ES-I3 (cell line): ENCODE measurements at regions not wholly inside any gene's neighbourhood (a gene's known extent, or its start where the extent isn't known, plus 50 kb on each side); places are given as distances from the start of the nearest gene placed in this dataset.

Experiments
- H3K36me3 ChIP-seq: 2 replicates; pipeline ENCODE4 v1.6.1; 2013; ENCODE audit warnings: mild to moderate bottlenecking, low read length, control low read depth, moderate library complexity; ENCODE audit not compliant: insufficient read depth
- H3K4me1 ChIP-seq: 2 replicates; pipeline ENCODE4 v1.6.1; 2013; ENCODE audit warnings: mild to moderate bottlenecking, control low read depth, low read length; ENCODE audit not compliant: insufficient read depth
- H3K9ac ChIP-seq: 2 replicates; pipeline ENCODE4 v1.6.1; 2013; ENCODE audit warnings: low read depth, mild to moderate bottlenecking, low read length, moderate library complexity
- H3K9me3 ChIP-seq: 2 replicates; pipeline ENCODE4 v1.6.1; 2013; ENCODE audit warnings: mild to moderate bottlenecking, low read length, moderate library complexity; ENCODE audit not compliant: control insufficient read depth, insufficient read depth

DNA sequence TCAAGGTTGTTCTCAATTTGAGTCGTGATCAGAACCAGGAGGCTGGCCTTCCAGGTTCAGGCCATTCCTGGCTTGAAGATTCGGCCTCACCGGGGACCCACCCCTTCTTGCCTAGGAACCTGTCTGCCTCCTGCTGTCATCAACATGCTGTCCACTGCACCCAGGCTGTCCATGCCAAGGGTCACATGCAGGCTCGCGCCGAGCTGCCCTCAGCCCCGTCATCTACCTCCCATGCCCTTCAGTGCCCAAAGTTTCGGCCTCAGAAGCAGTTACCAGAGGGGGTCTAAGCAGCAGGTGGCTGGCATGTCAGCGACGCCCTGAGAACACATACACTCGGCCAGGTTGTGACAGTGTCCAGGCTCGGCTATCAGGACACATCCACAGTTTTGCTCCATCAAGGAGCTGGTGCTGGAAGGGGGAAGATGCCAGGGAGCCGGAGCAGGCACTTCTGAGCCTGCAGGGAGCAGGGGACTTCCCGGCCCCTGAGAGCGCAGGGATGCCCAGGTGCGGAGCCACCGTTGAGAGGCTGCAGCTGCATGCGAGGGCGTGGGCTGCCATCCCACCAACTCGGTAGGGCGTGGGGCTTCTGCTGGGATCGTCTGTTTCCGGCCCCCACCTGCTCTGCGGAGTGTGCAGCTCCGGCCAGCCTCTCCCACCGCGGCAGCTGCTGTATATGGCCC lies 590.9 kb upstream of the SLITRK5 start:
- Histone ChIP-seq H3K36me3 (no peaks in the 10 kb centered on the region), H3K9ac (no peak overlapping the region), H3K9me3 (no peaks in the 10 kb centered on the region), H3K4me1 (no peaks in the 10 kb centered on the region)

DNA sequence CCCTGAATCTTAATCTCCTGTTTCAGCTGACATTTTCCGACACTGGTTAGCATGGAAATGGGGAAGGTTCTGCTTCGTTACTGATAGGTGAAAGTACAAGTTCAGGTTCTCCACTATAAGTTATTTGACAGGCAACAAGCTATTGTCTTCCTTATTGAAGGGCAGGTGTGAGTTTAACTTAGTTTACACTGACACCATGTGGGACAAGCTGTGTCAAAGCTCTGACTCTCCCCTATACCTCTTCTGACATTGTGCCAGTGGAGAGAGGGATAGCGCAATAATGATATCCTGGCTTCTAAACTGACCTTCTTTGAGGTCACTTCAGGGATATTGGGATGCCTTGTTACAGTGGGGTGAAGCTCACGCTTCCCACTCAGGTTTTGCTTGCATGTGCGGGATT lies 587.0 kb upstream of the SLITRK5 start:
- no peaks in the 10 kb centered on the region for H3K9me3 ChIP-seq
- H3K36me3 ChIP-seq: no peaks in the 10 kb centered on the region
- no peaks in the 10 kb centered on the region for H3K4me1 ChIP-seq
- no peak overlapping the region for H3K9ac ChIP-seq

DNA sequence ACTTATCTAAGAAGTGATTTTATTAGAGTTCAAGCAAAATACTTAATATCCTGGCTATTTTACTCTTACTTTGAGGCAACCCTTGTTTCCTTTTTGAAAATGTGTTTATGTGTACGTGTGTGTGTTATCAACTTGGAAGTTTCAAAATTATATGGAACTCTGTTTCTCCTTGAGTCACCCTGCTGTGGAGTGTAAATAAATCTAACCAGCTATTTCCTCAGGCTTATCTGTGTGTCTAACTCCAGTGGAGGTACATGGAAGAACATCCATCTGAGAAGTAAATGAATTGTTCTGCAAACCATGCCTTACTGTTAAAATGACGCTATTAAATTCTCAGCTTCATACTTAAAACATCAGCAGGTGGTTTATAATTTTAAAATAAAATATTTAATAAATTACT lies 583.4 kb upstream of the SLITRK5 start:
- no peaks in the 10 kb centered on the region for H3K9me3 ChIP-seq
- H3K9ac ChIP-seq: no peak overlapping the region
- H3K4me1 ChIP-seq: peaks cover 3% of the 10 kb centered on the region; the same call in 1 of the 2 replicates
- H3K36me3 ChIP-seq: no peaks in the 10 kb centered on the region

DNA sequence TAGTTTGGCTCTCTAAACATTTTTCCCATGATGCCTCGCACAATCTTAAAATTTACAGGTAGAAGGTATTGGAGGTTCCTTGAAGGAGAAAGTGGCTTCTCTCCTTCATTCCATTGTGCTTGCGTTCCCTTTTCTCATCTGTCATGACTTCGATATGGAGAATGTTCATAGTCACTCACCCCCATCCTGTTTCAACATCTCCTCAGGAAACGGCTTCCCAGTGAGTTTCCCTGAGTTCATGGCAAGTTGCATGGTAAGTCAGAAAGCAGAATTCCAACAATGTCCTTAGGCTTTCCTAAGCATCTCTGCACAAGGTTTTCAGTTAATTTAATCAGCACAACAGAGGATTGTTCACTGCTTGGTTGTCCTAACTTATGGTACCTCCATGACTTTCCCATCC lies 581.8 kb upstream of the SLITRK5 start:
- Histone ChIP-seq H3K4me1 (peaks cover 3% of the 10 kb centered on the region; the same call in 1 of the 2 replicates), H3K9me3 (no peaks in the 10 kb centered on the region), H3K9ac (no peak overlapping the region), H3K36me3 (no peaks in the 10 kb centered on the region)

DNA sequence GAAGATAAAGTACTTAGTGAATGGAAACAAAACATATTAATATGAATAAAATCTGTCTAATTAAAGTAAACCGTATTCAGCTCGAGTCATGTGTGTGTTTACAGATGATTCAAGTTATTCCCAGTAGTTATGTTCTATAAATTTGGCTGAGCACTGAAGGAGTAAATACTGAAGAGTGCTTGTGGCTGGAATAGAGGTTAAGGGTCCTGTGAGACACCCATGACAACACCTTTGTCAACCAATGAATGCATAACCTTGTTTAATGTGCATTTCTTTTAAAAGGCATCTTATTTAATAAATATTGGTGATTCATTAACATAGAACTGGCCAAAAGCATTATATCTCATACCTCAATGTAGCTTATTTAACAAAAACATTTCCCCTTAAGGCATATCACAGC lies 577.8 kb upstream of the SLITRK5 start:
- Histone ChIP-seq H3K9ac (no peak overlapping the region), H3K4me1 (peaks cover 3% of the 10 kb centered on the region; the same call in 1 of the 2 replicates)

DNA sequence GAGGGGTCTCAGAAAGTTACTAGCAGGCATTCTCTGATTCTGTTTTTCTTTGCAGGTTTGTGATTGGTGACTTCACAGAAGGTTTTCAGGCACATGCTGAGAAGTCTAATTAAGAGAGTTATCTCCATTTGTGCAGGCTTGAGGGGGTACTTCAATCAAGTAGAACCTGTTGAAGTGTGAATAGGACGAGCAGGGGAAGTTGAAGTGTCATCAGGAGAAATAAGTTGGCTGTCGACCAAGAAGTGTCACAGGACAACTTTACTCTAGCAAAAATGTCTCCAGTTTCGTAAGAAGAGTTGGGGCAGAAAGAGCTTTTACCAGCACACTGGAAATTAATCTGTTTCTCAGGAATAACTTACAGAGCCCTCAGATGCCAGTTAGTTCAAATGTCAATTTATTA lies 576.5 kb upstream of the SLITRK5 start:
- Histone ChIP-seq H3K9me3 (no peaks in the 10 kb centered on the region), H3K36me3 (no peaks in the 10 kb centered on the region)

More for the DNA sequence above, 577.8 kb upstream of the SLITRK5 start:
- Histone ChIP-seq H3K9me3 (no peaks in the 10 kb centered on the region), H3K36me3 (no peaks in the 10 kb centered on the region)

DNA sequence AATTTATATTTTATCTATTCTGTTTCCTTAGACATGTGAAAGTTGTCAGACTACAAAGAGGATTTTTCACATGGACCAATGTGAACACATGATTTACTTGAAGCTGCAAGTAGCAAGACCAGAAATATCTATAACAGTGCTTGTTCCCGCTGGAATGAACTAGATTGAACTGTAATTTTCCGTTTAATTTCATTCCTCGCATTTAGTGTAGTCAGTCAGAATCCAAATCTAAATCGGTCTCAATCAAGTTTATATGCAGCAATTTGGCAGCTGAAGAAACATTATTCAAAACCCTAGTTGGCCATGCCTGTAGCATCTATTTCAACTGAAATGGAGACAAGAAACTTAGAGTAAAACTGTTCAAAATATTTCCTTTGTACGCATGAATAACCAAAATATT lies 570.7 kb upstream of the SLITRK5 start:
- no peaks in the 10 kb centered on the region; the same call in 1 of the 2 replicates for H3K9me3 ChIP-seq
- no peaks in the 10 kb centered on the region for H3K4me1 ChIP-seq
- H3K36me3 ChIP-seq: no peaks in the 10 kb centered on the region; the same call in 1 of the 2 replicates
- H3K9ac ChIP-seq: no peak overlapping the region

More for the DNA sequence above, 576.5 kb upstream of the SLITRK5 start:
- Histone ChIP-seq H3K9ac (no peak overlapping the region), H3K4me1 (peaks cover under 1% of the 10 kb centered on the region; the same call in 1 of the 2 replicates)

DNA sequence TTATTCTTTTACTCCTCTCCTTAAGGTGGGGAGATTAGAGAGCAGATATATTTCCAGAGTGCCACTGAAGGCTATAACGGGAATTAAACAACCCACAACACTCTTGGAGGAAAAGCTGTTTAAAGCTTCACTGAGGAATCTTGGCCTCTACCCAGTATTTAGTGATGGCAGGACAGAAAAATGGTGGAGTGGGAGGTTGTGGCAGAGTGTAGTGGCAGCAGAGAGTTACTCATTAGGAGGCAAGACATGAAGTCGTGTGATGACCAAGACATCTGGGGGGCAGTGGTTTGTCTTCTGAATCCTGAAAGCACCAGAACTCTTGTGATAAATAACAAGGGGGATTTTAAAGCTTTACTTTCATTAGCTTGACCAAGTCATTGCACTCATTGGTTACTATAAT lies 563.5 kb upstream of the SLITRK5 start:
- H3K36me3 ChIP-seq: no peaks in the 10 kb centered on the region
- no peak overlapping the region for H3K9ac ChIP-seq
- peaks cover 4% of the 10 kb centered on the region; the same call in 1 of the 2 replicates for H3K4me1 ChIP-seq
- no peaks in the 10 kb centered on the region for H3K9me3 ChIP-seq

DNA sequence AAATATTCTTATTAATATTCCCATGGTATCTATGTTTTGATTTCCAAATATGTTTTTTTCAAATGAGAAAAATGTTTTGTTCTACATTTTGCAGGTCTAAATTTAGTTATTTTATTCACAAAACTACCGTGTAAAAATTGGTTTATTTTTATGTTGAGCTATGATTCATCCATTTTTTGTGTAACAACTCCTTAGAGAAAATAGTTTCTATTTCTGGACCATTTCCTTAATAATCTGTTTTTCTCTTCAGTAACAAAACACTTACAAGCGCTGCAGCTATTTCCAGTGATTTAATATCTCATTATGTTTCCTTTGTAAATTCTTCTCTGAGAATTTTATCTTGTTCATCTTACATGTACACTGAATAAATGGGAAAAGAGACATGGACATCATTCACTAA lies 550.7 kb upstream of the SLITRK5 start:
- no peaks in the 10 kb centered on the region; the same call in 1 of the 2 replicates for H3K9me3 ChIP-seq
- peaks cover 8% of the 10 kb centered on the region; the same call in 1 of the 2 replicates for H3K4me1 ChIP-seq
- no peak overlapping the region for H3K9ac ChIP-seq
- H3K36me3 ChIP-seq: no peaks in the 10 kb centered on the region

DNA sequence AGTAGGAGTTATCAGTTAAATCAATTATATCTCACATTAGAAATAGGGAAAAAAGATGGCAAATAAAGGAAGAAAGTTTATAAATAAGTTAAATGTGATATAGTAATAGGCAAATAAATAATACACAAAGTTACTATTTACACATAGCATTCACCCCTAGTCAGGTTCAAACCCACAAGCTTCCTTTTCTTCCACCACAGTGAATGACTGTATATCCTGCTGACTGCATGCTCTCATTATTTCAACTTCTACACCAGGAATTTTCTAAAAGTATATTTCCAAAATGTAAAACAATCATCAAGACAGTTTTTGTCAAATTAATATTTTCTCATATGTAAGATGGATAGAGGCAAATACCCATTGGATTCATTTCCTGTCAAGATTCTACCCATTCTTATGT lies 548.6 kb upstream of the SLITRK5 start:
- Histone ChIP-seq H3K9me3 (no peaks in the 10 kb centered on the region), H3K36me3 (no peaks in the 10 kb centered on the region), H3K9ac (no peak overlapping the region), H3K4me1 (peaks cover 8% of the 10 kb centered on the region; the same call in 1 of the 2 replicates)

DNA sequence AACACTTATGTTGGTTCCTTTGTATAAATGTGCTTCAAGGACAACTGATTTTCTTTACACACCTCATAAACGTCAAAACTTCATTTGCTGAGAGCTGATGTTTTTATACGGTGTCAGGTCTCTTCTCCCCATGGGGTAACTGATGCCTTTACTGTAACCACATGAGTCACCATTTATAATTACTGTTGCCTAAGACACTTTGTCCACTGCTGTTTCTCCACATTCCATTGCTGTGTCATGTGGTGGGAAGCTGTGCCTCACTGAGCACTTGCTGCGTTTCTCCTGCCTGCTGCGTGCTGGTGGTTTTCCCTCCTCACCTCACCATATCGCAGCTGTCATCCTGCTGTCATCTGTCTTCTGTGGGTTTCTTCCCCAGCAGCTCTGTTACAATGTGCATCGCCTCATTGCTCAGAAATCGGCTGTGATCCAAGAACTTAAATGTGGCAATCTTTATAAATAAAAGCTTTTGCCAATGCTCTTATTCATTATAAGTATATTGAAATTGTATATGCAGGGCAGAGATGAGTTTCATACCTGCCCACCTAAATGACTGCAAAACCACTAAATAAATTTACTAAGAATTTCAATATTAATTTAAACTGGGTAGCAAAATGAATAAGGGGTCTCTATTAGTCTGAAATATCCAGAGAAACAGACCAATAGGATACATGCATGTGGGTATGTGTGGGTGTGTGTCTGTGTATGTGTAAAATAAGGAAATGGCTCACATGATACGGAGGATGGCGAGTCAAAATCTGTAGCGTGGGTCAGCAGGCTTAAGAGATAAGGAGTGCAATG lies 547.0 kb upstream of the SLITRK5 start:
- H3K4me1 ChIP-seq: peaks cover 8% of the 10 kb centered on the region; the same call in 1 of the 2 replicates
- no peaks in the 10 kb centered on the region for H3K9me3 ChIP-seq
- H3K9ac ChIP-seq: no peak overlapping the region
- no peaks in the 10 kb centered on the region for H3K36me3 ChIP-seq

DNA sequence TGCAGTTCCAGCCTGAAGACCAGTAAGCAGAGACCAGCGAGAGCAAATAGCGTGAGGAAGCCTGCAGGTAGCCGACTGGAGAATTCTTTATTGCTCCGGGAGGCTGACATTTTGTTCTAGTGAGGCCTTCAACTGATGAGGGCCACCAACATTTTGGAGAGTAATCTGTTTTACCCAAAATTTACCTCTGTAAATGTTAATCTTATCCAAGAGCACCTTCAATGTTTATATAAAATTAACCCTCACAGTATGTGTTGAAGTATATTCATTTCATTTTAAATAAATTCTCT lies 546.4 kb upstream of the SLITRK5 start:
- Histone ChIP-seq H3K36me3 (no peaks in the 10 kb centered on the region), H3K4me1 (peaks cover 8% of the 10 kb centered on the region; the same call in 1 of the 2 replicates), H3K9ac (no peak overlapping the region), H3K9me3 (no peaks in the 10 kb centered on the region)

DNA sequence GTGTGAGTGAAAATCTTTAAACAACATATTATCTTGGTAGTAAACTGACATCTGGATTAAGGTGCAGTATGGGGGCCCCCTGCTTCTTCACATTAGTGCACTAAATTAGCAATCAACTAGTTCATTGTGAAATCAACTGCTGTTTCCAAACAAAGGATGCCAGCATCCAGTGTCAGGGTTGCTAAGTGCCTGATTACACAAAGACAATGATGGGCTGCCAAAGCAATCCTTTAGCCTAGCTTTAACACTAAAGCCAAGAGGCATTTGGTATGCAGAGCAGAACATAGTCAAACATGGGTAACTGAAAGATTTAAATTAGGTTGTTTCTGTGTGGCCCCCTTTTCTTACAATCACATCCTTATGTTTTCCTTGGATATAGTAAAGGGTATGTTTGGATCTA lies 543.1 kb upstream of the SLITRK5 start:
- Histone ChIP-seq H3K9me3 (no peaks in the 10 kb centered on the region), H3K36me3 (no peaks in the 10 kb centered on the region), H3K4me1 (peaks cover 13% of the 10 kb centered on the region; the same call in 1 of the 2 replicates), H3K9ac (no peak overlapping the region)

DNA sequence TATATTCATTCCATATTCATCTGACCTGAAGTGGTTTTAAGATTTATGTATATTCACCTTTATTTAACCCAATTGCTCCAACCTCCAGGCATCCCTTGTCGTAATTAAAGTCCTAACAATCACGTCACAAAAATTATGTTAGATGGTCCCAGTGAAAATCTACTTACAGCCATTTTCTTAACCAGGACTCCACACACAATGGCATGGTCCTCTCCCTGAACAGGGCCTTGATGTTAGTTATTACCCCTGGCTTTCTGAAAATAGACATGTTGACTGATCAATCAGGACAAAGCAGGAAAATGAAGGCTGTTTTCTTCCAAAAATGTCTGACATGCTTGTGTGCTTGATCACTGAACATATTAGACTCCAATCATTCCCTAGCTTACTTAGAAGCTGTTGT lies 542.7 kb upstream of the SLITRK5 start:
- Histone ChIP-seq H3K9me3 (no peaks in the 10 kb centered on the region), H3K36me3 (no peaks in the 10 kb centered on the region), H3K4me1 (peaks cover 13% of the 10 kb centered on the region; the same call in 1 of the 2 replicates), H3K9ac (no peak overlapping the region)
